ENCODE measurements at regions not wholly inside any gene's neighbourhood (a gene's known extent, or its start where the extent isn't known, plus 50 kb on each side); places are given as distances from the start of the nearest gene placed in this dataset.

GRCh38 chr4:134309715-134310114 is 108.1 kb upstream of the PABPC4L start:
- DNase-seq = no peak

DNA sequence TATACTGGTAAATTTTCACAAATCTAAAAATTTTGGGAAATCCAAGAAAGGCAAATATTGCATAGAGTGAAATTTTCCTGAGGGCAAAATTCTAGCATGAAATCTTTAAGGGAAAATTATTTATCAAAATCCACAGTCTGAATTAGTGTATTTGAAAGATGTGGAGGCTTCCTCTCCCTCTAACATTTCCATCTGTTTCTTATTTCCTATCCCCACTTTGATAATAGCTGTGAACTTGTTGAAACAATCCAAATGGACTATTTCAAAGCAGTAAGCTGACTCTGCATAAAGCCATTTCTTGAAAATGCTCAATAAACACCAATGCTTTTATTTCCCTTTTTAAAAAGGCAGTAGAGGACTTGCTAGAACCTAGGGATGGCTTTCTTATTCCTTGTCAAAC is 107.3 kb upstream of the PABPC4L start:
- DNase-seq = no peak

- no peak for DNase-seq
These were observed 96.7 kb upstream of the PABPC4L start for GRCh38 chr4:134298313-134298712.

DNA sequence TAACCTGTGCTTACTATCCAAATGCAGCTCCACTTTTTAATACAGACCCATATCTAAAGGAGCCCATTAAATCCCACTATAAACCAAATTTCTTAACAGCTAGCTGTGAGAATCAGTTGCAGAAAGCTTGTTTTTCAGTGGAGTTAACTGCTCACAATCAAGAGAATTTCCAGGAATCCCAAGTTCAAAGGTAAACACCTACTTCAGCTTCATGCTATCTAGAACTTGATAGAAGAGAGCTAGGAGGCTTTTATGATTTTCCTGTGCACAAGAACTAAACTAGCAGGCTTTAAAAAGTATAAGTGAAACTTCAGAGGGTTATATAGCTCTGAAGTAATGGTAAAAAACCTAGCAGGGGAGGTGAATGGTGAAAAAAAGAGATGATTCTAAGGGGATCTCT is 96.2 kb upstream of the PABPC4L start:
- DNase-seq = no peak

- DNase-seq = no peak
These were observed 81.1 kb upstream of the PABPC4L start for GRCh38 chr4:134282680-134283079.

DNA sequence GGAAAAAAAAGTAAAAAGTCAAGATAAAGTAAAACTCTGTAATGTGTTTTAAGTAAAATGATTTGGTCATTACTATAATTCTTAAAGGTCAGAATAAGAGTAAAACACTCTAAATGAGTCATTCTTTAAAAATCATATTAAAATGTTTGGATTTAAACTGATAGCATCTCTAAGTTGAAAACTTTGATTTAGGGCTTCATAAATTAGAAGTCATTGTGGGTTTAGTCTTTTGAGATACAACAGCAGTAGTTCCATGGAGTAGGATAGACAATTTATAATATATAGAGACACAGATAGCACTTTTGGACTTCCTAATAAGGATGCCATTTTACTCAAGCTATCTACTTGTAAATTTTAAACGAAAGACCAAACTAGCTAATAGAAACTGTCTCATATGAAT is 77.1 kb upstream of the PABPC4L start:
- no peak for DNase-seq

DNA sequence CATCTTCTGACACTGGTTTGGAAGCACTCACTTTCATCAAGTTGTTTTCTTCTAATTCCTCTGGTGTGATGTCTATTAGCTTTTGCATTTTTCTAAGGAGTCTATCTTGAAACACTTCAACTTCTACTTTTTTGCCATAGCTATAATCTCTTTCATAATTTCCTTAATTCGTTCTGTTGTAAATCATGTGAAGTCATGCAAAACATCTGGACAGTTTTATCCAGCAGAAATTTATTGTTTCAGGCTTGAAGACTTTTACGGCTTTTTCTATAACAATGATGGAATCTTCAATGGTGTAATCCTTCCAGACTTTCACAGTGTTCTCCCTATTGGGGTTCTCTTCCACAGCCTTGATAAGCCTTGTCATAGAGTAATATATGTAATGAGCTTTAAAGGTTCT is 74.9 kb upstream of the PABPC4L start:
- DNase-seq = no peak

GRCh38 chr4:134260126-134260525 is 58.5 kb upstream of the PABPC4L start:
- no peak for DNase-seq
